Activated CD4-positive, alpha-beta T cell treated with anti-CD3 and anti-CD28 coated beads, Interleukin-2, amount 10 ng/mL, durations not matched to agents 24 days and 14 days (primary cell): ENCODE measurements at regions not wholly inside any gene's neighbourhood (a gene's known extent, or its start where the extent isn't known, plus 50 kb on each side); places are given as distances from the start of the nearest gene placed in this dataset.

Experiments used
- DNase-seq: peaks from one replicate; pipeline ENCODE4 v3.0.0; 2022
- H3K27ac Mint-ChIP-seq: one replicate; pipeline ENCODE4 v1.8.0; 2022; ENCODE audit warnings: mild to moderate bottlenecking, mixed read lengths
- H3K27me3 Mint-ChIP-seq: one replicate; pipeline ENCODE4 v1.8.0; 2022; ENCODE audit warnings: mixed read lengths
- H3K36me3 Mint-ChIP-seq: one replicate; pipeline ENCODE4 v1.8.0; 2022; ENCODE audit warnings: low read depth, mild to moderate bottlenecking, mixed read lengths
- H3K4me1 Mint-ChIP-seq: one replicate; pipeline ENCODE4 v1.8.0; 2021; ENCODE audit warnings: mixed read lengths
- H3K4me3 Mint-ChIP-seq: one replicate; pipeline ENCODE4 v1.8.0; 2022; ENCODE audit warnings: mild to moderate bottlenecking, moderate library complexity, mixed read lengths
- H3K9me3 Mint-ChIP-seq: one replicate; pipeline ENCODE4 v1.8.0; 2021; ENCODE audit warnings: mixed read lengths
- intact Hi-C: fragments of 100-400 bp; cut with micrococcal nuclease; formaldehyde crosslinking; loops from one replicate; pipeline ENCODE4 v1.15.1; 2023

- Mint-ChIP-seq H3K4me3 (no peak overlapping the region), H3K4me1 (no peaks in the 10 kb centered on the region), H3K27ac (no peak overlapping the region), H3K9me3 (peaks cover 3% of the 10 kb centered on the region), H3K36me3 (no peaks in the 10 kb centered on the region), H3K27me3 (no peaks in the 10 kb centered on the region)
- DNase-seq: no peak
- intact Hi-C loops: no loop called here
Measured at GRCh38 chr18:21162786-21163185, 51.2 kb upstream of the ROCK1 start.

DNA sequence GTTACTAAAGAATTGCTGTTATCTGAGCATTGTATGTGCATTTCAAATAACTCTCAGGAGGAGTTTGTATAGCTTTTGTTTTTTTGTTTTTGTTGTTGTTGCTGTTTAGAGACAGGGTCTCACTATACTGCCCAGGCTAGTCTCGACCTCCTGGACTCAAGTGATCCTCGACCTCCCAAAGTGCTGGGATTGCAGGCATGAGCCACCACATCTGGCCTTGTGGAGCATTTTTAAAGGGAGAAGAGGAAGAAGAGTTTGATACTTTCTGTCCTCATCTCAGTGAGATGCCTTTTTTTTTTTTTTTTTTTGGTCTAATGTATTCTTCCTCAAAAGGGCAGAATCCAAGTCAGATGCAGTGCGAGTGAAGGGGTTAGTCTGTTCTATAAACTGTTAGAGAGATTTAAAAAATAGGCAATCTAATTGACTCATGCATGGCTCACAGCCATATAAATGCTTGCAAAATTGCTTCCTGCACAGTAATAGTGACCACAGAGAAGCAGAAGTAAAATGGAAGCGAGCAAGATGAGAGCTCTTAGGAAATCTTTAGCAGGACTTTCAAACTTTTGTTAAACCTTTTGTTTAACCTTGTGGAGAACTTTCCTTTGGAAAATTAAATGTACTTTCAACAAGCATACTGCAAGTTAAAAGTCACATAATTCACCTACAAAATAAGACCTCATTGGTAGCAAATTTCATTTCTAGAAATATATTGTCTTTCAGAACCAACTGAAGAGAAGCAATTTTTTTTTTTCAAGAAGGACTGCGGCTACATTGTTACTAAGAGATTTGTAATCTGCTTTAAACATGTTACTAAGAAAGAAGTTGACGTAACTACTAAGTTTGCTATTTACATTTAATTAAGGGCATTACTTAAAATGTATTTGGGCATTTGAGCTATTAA, 52.3 kb upstream of the ROCK1 start:
- no peak overlapping the region for H3K4me3 Mint-ChIP-seq
- H3K27me3 Mint-ChIP-seq: no peaks in the 10 kb centered on the region
- no peak overlapping the region for H3K27ac Mint-ChIP-seq
- H3K9me3 Mint-ChIP-seq: peaks cover 3% of the 10 kb centered on the region
- no peaks in the 10 kb centered on the region for H3K36me3 Mint-ChIP-seq
- DNase-seq: no peak
- H3K4me1 Mint-ChIP-seq: no peaks in the 10 kb centered on the region
- intact Hi-C loops: no loop called here

DNA sequence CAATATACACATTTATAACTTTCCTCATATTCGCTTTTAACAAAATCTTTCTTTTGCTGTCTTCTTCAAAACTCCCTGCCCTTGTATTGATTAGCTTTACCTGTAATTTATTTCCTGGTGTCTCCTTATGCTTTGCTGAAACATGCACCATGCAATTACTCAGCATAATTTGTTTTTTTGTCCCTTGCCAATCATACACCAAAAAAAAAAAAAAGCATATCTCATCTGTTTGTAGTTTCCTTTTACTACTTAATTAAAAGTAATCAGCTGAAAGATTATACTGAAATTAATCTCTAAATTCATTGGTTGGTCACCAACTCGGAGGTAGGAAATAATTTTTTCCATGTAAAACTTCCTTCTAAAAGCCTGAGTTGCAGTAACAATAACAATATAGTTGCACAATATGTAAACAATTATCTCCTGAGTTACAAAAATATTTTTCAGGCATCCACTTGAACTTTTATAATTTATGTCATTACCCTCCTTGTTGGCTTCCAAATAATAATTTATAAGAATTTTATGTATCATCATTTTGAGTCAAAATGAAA, 53.0 kb upstream of the ROCK1 start:
- H3K27me3 Mint-ChIP-seq: no peaks in the 10 kb centered on the region
- no peaks in the 10 kb centered on the region for H3K4me1 Mint-ChIP-seq
- DNase-seq: no peak
- H3K9me3 Mint-ChIP-seq: peaks cover 3% of the 10 kb centered on the region
- no peaks in the 10 kb centered on the region for H3K36me3 Mint-ChIP-seq
- no peak overlapping the region for H3K27ac Mint-ChIP-seq
- H3K4me3 Mint-ChIP-seq: no peak overlapping the region
- intact Hi-C loops: no loop called here

DNA sequence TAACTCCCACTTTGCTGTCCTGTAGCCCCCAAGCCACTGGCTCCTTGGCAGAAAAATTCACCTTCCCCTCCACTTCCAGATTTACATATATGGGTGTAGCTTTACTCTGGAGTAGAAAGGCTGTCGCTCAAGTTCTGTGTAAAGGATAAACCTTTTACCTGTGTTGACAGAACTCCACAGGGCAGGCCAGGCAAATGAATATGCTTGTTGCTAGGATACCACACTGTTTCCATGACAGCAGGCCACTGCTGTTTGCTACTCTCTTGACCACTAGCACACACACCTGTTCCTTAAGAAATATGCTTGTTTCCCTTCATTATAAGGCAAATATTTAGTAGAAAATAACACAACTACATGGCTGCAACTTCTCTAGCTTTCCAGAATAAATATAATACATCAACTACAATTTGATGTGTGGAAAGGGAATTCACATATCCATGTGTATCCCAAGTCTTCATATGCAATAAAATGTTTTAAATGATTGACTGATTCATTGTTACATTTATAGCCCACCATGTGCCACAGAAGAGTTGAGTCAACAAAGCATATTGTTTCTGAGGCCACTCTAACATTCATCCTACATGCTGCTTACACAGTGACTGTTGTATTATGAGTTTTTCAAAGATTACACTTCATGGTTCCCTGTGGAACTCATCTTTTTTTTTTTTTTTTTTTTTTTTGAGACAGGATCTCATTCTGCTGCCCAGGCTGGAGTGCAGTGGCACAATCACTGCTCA, 56.2 kb upstream of the ROCK1 start:
- DNase-seq: no peak
- Mint-ChIP-seq H3K36me3 (no peaks in the 10 kb centered on the region), H3K27me3 (no peaks in the 10 kb centered on the region), H3K4me3 (no peak overlapping the region), H3K4me1 (no peaks in the 10 kb centered on the region), H3K9me3 (no peaks in the 10 kb centered on the region), H3K27ac (no peak overlapping the region)
- intact Hi-C loops: no loop called here

GRCh38 chr18:21168880-21169279, 57.3 kb upstream of the ROCK1 start:
- H3K36me3 Mint-ChIP-seq: no peaks in the 10 kb centered on the region
- H3K9me3 Mint-ChIP-seq: no peaks in the 10 kb centered on the region
- H3K4me3 Mint-ChIP-seq: no peak overlapping the region
- no peak overlapping the region for H3K27ac Mint-ChIP-seq
- H3K27me3 Mint-ChIP-seq: no peaks in the 10 kb centered on the region
- DNase-seq: no peak
- intact Hi-C loops: no loop called here
- no peaks in the 10 kb centered on the region for H3K4me1 Mint-ChIP-seq

GRCh38 chr18:21177822-21178221, 64.2 kb upstream of the GREB1L start:
- Mint-ChIP-seq H3K27ac (no peak overlapping the region), H3K4me3 (no peak overlapping the region), H3K4me1 (no peaks in the 10 kb centered on the region), H3K9me3 (no peaks in the 10 kb centered on the region), H3K36me3 (no peaks in the 10 kb centered on the region), H3K27me3 (no peaks in the 10 kb centered on the region)
- intact Hi-C loops: loop anchor here (10.0 kb wide), 1 partner anchor 203 kb away; no protein-coding TSS in a partner anchor
- DNase-seq: no peak

DNA sequence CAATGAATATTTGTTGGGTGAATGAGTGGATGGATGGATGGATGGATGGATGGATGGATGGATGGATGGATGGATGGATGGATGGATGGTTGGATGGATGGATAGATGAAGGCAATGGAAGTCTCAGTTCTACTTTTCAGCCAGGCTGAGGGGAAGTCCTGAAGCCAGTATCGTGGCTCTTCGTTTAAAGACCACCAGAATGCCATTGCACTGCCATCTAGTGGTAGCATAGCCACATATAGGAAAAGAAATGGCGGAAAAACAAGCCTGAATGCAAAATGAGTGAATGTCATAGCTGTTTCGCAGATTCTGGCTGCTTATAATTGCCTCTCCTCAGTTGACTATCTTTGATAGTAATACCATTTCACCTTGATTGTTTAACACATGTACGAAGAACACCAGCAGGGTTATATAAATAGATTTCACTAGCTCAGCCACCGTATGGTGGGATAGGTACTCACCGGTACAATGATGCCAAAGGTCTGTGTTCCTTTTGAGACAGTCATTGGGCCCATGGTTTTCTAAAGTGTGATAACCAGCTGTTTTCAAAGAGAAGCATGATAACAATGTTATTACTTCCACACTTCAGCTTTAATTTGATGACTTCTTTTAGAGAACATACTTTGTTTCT, 62.3 kb upstream of the GREB1L start:
- H3K4me1 Mint-ChIP-seq: no peaks in the 10 kb centered on the region
- H3K4me3 Mint-ChIP-seq: no peak overlapping the region
- no peaks in the 10 kb centered on the region for H3K27me3 Mint-ChIP-seq
- no peaks in the 10 kb centered on the region for H3K36me3 Mint-ChIP-seq
- intact Hi-C loops: loop anchor here (10.0 kb wide), 1 partner anchor 205 kb away; no protein-coding TSS in a partner anchor
- DNase-seq: peak; percentile 81
- no peaks in the 10 kb centered on the region for H3K9me3 Mint-ChIP-seq
- H3K27ac Mint-ChIP-seq: no peak overlapping the region

- intact Hi-C loops: no loop called here
Measured at GRCh38 chr18:21180588-21180987, 61.4 kb upstream of the GREB1L start.

GRCh38 chr18:21181766-21182165, 60.3 kb upstream of the GREB1L start:
- H3K27me3 Mint-ChIP-seq: no peaks in the 10 kb centered on the region
- no peak overlapping the region for H3K27ac Mint-ChIP-seq
- H3K4me1 Mint-ChIP-seq: no peaks in the 10 kb centered on the region
- intact Hi-C loops: no loop called here
- H3K36me3 Mint-ChIP-seq: no peaks in the 10 kb centered on the region
- DNase-seq: no peak
- H3K4me3 Mint-ChIP-seq: no peak overlapping the region
- H3K9me3 Mint-ChIP-seq: no peaks in the 10 kb centered on the region

More at GRCh38 chr18:21180588-21180987, 61.4 kb upstream of the GREB1L start:
- Mint-ChIP-seq H3K27ac (no peak overlapping the region), H3K27me3 (no peaks in the 10 kb centered on the region), H3K4me3 (no peak overlapping the region), H3K36me3 (no peaks in the 10 kb centered on the region), H3K9me3 (no peaks in the 10 kb centered on the region), H3K4me1 (no peaks in the 10 kb centered on the region)
- DNase-seq: no peak

DNA sequence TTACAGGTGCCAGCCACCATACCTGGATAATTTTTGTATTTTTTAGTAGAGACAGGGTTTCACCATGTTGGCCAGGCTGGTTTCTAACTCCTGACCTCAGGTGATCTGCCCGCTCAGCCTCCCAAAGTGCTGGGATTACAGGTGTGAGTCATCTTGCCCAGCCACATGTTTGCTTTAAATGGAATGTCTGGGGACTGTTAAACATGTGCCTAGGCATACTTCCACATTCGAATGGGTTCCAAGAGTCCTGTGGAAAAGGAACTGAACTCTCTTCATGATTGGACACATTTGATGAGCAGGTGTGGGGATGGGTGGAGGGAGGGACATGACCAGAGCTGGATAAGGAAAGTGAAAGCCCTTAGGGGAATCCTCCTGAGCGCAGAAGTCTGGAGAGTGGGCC, 58.4 kb upstream of the GREB1L start:
- Mint-ChIP-seq H3K4me3 (no peak overlapping the region), H3K27me3 (no peaks in the 10 kb centered on the region), H3K36me3 (no peaks in the 10 kb centered on the region), H3K9me3 (no peaks in the 10 kb centered on the region), H3K4me1 (no peaks in the 10 kb centered on the region), H3K27ac (no peak overlapping the region)
- intact Hi-C loops: no loop called here
- no peak for DNase-seq

DNA sequence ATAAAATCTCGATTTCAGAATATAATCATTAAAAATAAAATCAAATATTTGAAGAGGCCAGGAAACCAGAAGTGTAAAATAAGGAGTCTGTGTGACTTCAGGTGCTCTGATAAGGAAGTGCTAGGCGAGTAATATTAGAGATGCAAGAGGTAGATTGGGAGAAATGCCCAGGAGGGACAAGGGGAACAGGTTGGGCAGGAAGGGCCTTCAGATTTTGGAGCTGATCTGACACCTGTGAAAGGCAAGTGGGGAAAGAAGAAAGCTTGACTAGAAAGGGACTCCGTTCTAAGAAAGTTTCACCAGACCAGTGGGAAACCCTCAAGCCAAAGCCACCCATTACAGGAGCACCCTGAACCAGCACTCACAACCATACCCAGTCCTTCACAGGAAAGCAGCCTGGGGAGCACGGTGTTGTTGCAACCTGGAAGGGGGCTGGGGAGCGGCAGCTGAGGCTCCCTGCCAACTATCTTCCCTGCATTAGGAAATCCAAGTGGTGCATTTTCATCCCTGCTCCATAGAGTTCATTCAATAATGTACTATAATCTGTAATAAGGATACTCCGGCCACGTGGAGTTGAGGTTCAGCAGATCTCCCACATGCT, 57.5 kb upstream of the GREB1L start:
- no peaks in the 10 kb centered on the region for H3K9me3 Mint-ChIP-seq
- intact Hi-C loops: no loop called here
- H3K27me3 Mint-ChIP-seq: no peaks in the 10 kb centered on the region
- DNase-seq: no peak
- no peaks in the 10 kb centered on the region for H3K36me3 Mint-ChIP-seq
- H3K27ac Mint-ChIP-seq: no peak overlapping the region
- no peaks in the 10 kb centered on the region for H3K4me1 Mint-ChIP-seq
- H3K4me3 Mint-ChIP-seq: no peak overlapping the region

DNA sequence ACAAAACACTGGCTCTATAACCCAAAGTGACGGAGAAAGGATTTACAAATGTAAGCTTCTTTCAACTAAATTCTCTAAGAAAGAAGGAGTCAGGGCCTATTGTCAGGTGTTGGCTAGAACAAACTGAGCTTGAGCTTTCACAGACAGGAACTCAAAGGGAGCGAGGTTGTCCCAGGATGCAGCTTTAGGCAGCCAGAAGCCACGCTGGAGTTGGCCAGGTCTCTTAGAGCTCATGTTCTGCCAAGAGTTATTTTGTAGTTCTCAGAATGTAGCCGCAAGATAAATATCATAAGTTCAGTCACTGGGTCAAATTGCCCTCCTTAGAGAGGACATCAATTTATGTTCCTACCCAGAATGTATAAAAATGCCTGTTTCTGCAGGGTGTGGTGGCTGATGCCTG, 54.1 kb upstream of the GREB1L start:
- Mint-ChIP-seq H3K27ac (no peak overlapping the region), H3K4me3 (no peak overlapping the region), H3K9me3 (no peaks in the 10 kb centered on the region), H3K27me3 (peaks cover 2% of the 10 kb centered on the region), H3K4me1 (no peaks in the 10 kb centered on the region), H3K36me3 (no peaks in the 10 kb centered on the region)
- intact Hi-C loops: no loop called here
- DNase-seq: no peak

- H3K27me3 Mint-ChIP-seq: peaks cover 10% of the 10 kb centered on the region
- H3K4me3 Mint-ChIP-seq: no peak overlapping the region
- peak; percentile 64 for DNase-seq
- intact Hi-C loops: no loop called here
- H3K36me3 Mint-ChIP-seq: no peaks in the 10 kb centered on the region
- no peaks in the 10 kb centered on the region for H3K9me3 Mint-ChIP-seq
- H3K4me1 Mint-ChIP-seq: no peaks in the 10 kb centered on the region
- no peak overlapping the region for H3K27ac Mint-ChIP-seq
Measured at GRCh38 chr18:21191596-21192307, 50.3 kb upstream of the GREB1L start.
